IPS DF 4.7 (cell line): ENCODE measurements at regions not wholly inside any gene's neighbourhood (a gene's known extent, or its start where the extent isn't known, plus 50 kb on each side); places are given as distances from the start of the nearest gene placed in this dataset.

Experiments
- DNase-seq: peaks from one replicate; pipeline ENCODE4 v3.0.0-alpha.2; 2013; ENCODE audit warnings: low spot score; ENCODE audit errors: extremely low read depth

DNA sequence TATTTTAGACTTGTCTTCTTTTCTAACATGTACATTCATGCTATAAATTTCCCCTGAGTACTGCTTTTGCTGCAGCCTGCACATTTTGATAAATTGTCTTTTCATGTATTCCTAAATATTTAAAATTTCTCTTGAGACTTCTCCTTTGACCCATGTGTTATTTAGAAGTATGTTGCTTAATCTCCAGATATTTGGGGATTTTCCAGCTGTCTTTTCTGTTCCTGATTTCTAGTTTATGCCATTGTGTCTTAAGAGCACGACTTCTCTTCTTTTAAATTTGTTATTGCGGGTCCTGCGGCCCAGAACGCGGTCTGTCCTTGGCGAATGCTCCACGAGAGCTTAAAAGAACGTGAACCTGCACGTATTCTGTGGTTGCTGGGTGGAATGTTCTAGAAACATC lies 136.4 kb downstream of the KIF26A start:
- DNase-seq, result no peak

DNA sequence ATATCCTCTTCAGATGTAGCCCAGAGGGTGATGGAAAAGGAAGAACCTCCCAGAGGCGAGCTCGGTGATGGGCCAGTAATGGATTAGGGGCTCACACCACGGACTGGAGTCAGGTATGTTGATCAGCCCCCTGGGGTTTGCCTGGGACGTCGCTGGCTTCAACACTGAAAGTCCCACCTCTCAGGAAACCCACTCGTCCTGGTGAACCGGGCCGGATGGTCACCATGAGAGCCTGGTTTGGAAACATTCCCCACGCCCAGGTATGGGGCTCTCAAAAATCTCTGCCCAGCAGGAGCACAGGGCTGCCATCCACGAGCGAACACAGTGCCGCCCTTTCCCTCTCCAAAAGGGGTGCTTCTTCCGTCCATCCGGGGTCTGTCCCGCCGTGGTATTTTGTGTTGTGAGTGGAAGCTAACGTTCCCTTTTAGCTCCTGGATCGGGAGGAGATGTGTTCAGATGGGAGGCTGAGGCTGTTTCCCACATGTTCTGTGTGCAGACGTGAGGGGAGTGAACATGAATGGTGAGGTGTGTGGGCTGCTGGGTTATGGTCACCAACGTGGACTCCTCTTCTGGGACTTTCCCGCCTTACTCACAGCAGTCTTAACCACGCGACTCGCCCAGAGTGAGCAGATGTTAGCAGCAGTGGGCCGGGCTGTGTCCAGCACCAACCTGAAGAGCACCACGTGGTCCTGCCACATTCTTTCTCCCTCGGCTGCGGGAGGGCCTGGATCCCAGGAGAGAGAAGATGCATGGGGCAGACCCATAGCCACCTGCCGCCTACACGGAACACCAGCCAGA lies 139.2 kb downstream of the KIF26A start:
- DNase-seq, result no peak

DNA sequence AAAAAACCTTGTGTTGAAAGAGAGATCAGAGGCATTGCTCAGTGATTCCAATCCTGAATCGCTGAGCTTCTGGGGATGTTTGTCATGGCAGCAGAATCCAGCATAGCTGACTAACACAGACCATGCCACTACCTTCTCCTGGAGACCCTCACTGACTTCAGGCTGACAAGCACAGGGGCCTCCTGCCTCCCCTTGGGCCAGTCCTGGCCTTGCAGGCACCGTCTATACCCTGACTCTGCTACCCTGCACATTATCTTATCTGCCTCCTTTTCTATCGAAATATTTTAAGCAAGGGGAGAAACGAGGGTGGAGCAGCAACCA lies 139.8 kb downstream of the KIF26A start:
- no peak for DNase-seq

DNA sequence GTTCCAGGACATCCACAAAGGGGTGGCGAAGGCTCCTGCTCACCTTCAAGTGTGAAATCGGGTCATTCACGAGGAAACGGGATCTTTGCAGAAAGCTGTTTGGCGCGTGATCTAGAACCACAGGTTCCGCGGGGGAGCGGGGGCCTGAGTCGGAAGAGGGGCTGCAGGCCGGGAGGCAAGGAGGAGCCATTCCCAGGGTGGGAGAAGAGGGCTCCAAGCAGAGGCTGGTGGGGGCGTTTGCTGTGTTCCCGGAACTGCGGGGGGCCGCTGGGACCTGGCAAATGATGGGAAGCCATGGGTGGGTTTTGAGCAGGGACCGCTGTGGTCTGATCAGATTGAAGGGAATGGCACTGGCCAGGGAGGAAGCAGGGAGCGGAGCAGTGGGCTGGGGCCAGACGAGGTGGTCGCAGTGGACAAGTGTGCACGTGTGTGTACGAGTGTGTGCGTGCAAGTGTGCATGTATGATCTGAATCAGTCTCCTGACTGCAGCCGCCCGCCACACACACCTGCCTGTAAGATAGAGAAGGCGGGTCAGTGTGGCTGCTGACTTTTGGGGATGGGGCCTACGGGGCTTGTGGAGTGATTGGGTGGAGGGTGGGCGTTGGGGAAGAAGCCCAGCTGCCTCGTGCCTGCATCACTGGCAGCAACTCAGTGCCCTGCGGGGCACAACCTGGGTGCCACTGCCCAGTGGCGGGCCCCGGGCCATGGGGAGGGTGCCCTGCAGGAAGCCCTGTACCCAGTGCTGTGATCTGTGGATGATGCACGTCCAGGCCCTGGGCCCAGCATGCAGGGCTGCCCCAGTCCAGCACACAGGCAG lies 141.9 kb downstream of the KIF26A start:
- no peak for DNase-seq

DNA sequence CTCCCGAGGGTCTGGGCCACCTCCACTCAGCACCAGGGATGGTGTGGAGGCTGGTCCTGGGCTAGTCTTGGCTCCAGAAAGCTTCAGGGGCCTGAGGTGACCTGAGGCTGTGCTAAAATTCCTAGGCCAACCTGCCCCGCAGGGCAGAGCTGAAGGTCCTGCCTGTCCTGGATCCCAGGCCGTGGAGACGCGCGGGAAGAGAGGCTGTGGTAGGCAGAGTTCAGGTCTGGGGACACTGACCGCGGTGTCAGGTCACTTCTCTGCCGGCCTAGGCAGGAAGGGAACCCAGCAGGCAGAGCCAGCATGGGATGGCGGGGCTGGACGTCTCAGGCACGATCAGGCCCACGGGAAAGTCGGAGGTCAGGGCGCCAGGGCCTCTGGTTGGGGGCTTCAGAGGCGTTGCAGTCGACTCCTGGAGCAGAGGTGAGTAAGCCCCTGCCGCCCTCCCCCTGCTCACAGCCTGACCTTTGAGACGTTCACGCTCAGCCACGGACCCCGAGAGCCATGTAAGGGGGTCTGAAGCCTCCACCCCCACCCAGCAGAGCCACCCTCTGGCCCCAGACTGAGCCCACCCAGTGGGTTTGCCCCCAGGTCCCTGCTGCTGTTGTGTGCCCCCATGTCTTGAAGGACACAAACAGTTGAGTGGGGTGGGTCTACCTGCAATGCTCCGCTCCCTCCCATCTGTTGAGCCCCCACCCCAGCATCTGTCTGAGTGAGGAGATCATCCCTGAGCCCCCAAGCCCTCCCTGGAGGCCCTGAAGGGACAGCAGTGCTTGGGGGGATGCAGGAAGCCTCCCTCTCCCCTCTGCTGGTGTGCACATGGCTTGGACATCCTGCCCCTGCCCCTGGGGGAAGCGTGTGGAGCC lies 142.7 kb downstream of the KIF26A start:
- DNase-seq, result no peak

DNA sequence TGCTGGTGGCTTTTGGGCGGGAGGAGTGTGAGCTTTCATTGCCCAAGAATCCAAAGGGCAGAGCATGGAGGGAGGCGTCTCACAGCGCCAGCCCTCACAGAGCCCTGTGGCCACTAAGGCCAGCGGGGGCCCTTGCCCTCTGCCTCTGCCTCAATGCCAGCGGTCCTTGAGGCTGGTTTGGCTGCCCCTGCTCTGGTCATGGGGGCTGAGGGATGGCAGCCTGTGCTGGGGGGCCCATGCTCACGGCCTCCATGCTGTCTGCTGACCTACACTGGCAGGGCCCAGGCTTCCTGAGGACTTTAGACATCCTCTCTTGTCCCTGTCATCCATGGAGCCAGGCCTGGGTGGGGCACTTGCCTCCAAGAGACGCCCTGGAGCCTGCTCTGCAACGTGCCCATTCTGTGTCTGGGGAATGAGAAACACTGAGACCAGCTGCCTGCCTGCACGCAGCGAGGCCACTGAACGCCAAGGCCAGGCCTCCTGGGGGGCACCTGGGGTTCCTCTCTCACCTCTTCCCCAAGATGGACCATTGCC lies 143.4 kb downstream of the KIF26A start:
- DNase-seq, result no peak

DNA sequence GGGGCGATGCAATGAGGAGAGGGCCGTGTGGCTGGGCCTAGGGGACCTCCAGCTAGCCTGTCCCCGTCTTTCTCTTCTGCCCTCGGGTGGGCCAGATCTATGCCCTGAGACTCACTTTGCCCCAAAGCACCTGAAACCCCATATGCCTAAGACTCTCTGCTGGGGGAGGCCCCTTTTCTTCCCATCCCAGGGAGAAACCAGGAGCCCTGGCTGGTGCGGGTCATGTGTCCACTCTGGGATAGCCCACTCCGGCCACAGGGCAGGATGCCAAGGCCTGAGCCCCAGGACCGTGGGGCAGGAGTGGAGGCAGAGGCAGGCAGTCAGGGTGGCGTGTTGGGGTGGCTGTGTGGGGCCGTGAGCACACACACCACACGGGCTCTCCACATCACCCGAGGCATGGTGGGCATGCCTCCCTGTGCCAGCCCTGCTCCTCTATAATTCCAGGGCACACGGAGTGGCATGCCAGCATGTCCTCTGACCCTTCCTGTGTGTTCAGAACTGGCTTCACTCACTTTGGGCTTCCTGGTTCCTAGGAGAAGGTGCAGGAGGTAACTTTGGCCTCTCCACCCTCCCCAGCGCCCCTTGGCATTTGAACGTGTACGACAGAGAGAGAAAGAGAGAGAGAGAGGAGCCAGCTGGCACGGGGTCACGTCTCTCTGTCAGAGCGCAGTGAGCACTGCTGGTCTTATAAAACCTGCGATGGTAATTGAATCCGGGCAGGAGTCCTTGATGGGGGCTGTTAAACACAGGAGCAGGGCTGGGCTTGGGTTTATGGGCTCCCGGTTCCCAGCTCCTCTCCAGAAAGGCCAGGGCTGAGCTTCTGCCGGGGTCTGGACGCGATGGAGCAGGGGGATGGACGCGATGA lies 144.2 kb downstream of the KIF26A start:
- DNase-seq, result no peak

DNA sequence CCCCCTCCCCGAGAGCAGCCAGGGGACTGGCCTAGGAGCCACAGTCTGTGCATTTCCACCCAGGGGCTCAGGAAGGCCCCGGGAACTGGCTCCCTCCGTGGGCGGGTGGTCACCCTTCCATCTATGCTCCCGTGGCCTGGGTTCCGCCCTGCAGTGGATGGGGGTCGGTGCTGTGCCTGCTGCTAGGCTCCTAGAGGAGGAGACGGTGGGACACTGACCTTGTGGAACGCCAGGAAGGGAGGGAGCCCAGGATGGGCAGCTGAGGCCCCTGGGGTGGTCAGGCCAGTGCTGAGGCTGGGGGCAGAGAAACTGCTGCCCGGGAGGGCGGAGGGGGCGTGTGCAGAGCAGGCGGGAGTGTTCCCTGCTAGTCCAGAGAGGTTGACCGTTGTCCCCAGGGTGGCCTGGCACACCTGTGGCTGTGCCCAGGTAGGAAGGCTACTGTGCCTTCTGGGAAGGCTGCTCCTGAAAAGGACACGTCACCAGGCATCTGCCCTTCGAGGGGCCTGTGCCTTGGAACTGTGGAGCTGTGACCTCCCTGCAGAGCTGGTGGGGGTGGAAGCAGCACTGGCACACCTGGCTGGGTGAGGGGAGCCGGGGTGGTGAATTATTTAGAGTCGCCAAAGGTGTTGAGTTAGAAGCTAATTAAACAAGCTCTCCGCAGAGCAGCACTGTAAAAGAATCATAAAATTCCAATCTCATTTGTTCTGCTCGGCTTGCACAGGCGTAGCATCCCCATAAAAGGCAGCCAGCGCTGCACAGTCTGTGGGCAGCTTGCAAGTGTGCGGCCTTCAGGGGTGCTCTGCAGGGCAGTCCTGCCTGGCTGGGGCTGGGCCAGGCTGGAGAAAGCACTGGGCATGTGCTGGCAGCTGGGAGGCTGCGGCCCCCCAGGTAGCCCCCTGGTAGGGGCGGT lies 145.1 kb downstream of the KIF26A start:
- DNase-seq, result no peak

DNA sequence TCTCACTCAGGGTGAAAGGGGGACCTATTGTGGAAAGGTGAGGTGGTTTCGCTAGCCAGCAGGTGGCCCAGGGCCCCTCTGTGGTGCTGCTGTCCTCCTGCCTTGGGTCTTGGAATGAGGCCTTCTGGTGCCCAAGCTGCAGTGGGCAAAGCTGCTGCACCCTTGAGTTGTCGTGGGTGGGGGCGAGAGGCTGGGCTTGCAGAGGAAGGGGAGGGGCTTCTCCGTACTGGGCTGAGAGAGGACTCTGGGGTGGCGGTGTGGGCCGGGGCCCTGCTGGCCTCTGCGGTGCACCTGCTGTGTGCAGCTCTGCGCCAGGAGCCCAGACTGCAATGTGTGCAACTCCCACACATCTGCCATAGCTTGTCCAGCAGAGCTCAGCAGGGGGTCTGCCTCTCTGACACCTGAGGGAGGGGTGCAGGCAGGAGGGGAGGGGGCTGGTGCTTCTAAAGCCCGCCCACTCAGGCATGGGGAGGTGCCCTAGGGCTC lies 145.8 kb downstream of the KIF26A start:
- DNase-seq, result no peak

DNA sequence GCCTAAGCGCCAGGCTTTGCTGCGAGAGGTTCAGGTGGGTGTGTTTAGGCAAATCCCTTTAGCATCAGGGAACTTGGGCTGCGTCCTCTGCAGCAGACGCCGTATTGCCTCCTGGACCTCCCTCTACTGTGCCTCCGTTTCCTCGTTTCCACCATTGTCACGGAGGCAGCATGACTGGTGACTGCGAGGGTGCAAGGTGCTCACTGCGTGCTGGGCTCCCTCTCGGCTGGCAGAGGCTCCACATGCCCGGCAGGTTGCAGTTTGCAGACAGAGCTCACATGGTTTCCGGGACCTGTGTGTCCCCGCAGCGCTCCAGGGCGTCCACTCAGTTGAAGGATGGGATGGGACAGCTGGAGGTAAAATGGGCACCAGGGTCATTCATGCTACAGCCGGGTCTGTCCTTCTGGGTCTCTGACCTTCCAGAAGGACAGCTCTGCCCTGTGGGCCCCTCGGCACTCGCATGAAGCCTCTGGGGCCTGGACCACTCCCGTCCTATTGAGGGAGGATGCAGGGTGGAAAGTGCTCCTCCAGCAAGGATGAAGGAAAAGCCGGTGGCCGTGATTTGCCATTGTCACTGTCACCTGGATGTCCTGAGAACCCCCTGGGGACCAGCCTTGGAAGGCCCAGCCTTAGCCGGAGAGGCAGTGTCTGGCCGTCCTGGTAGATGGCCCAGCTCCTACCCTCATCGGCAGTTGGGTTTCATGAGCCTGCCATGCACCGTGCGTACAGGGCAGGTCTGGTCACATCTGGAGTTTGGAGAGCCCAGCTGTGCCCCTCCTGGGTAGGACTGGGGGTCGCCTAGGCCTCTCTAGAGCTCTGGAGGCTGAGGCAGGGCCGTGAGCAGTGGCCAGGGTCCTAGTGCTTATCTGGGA lies 146.5 kb downstream of the KIF26A start:
- DNase-seq, result no peak

DNA sequence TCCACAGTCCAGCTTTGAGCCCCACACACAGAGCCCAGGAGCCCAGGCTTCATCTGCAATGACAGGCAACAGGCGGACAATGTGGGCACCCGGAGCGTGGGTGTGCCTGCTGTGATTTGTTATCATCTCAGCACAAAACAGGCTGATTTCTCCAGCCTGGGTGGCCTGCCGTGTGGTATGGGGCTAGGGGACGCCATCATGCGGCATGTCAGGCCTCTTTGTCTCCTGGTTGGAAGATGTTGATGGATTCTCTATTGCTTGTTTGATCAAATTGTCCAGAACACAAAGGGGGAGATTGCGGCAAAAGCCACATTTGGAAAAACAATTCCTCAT lies 147.1 kb downstream of the KIF26A start:
- DNase-seq, result no peak

DNA sequence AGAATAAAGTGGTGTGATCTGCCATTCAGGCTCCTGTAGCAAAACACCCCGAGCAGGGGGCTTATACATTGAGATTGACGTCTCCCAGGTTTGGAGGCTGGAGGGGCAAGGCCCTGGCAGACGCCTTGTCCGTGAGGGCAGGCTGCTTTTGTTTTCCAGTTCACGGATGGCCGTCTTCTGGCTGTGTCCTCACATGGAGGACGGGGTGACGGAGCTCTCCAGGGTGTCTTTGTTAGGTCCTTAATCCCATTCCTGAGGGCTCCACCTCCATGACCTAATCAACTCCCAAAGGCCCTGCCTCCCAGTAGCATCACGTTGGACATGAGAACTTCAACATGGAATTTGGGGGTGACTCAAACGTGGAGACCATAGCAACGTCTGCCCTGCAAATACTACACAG lies 147.7 kb downstream of the KIF26A start:
- no peak for DNase-seq

DNA sequence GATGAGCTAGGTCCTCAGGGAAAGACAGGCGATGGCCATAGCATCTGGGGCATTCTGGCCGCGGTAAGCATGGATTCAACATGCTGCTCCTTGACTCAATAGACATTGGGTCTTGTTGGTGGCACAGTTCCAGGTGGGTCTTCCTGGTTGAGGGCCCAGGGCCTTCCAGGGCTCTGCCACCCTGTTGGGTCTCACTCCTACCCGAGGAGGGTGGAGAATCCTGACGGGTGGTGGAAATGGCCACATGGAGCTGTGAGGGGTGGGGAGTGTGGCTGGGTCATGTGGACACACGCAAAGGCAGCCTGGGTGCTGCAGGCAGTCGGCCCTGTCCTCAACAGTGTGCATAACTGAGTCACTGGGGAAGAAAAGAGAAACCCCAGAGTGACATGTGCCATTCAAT lies 148.1 kb downstream of the KIF26A start:
- DNase-seq, result no peak

DNA sequence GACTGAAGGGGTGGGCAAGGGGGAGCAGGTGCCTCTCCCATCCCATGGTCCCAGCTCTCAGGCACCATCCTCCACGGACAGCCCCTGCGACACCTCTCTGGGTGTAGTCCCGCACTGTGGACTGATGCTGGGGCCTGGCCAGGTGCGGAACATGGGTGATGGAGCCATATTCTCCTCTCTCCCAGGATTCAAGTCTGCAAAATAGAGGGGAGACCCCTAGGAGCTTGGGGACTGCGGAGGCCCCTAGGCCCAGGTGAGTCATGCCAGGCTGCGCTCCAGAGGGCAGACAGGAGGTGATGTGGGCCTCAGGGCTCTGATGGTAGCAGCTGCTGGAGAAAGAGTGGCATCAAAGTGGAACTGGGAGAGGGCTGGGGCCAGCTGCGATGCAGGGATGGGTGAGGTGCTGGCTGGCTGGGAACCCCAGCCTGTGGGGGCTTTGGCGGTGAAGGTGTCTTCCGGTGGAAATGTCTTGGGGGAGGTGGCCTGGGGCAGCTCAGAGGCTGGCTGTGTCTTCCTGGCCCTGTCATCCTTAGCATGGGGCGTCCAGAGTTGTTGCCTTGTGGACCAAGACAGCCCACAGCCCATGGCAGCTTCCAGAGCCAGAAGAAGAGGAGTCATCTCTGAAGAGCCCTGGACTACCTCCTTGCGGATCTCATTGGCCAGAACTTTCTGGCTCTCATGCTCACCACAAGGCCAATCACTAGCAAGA lies 149.1 kb downstream of the KIF26A start:
- DNase-seq, result no peak

DNA sequence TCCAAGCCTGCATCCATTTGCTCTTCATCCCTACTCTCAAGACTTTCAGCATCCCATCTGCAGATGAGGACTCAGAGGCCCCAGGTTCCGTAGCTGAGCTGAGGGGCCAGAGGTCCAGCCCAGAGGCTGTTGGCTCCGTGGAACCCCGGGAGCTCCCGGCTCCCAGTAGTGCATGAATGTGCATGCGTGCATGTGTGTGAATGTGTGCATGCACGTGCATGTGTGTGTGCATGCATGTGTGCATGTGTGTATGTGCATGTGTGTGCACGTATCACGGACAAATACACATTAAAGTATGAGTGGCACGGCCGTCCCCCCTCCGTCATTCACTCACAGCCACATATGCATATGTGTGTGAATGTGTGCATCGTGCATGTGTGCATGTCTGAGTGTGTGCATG lies 149.9 kb downstream of the KIF26A start:
- no peak for DNase-seq

DNA sequence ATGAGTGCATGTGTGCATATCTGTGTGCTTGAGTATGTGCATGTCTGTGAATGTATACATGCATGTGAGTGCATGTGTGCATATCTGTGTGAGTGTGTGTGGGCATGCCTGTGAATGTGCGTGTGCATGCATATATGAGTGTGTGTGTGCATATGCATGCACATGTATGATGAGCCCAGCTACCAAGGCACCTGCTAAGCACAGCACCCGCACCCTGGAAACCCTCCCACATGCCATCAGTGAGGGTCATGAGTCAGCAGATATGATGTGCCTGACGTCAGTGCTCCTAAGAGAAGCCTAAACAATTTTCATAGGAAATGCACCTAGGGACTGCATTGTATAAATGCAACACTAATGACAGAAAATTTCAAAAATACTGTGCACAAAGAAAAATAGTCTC lies 151.1 kb downstream of the KIF26A start:
- no peak for DNase-seq

DNA sequence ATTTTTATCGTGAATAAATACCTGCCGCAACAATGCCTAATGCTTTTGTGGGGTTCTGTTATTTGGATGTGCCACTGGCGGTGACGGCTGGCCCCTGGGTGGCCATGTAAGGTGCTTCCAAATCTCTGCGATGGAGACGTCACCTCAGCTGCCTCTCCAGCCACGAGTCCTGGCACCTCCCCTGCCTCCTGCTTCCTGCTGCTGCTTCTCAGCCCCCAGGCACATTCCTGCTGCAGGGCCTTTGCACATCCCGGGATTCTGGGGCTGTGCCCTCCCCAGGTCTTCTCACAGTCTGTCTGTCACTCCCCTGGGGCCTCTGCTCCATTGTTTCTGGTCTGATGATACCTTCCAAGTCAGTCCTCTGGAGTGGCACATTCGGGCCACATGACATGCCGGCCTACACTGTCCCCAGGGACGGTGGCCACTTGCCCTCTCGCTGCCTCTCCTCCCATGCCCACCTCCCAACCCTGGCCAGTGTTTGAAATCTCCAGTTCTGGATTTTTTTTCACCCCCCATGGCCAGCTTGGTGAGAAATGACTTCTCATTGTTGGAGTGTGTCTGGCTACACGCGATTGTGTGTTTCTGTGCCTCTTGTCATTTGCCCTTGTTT lies 151.8 kb downstream of the KIF26A start:
- no peak for DNase-seq

DNA sequence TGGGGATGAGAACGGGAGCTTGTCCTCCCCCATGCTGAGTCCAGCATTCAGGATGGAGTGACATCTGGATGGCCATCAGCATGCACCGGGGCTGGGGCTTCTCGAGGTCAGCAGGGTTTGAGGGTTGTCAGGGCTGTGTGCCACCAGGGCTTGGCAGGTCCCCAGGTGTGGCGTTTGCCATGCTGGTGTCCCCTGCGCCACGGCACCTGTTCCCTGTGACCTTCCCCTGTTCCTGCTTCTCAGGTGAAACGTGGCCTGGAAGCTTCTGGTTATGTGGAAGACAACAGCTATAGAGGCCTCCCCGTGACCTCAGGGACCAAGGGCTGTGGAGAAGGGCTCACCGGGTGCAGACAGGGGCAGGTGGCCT lies 152.4 kb downstream of the KIF26A start:
- DNase-seq, result no peak
